ENCODE measurements at regions not wholly inside any gene's neighbourhood (a gene's known extent, or its start where the extent isn't known, plus 50 kb on each side); places are given as distances from the start of the nearest gene placed in this dataset.
"Not testable (repeated sequence)": the region's sequence is repeated elsewhere in the genome, so short reads cannot be mapped to it uniquely, and the experiment has no call there.

DNA sequence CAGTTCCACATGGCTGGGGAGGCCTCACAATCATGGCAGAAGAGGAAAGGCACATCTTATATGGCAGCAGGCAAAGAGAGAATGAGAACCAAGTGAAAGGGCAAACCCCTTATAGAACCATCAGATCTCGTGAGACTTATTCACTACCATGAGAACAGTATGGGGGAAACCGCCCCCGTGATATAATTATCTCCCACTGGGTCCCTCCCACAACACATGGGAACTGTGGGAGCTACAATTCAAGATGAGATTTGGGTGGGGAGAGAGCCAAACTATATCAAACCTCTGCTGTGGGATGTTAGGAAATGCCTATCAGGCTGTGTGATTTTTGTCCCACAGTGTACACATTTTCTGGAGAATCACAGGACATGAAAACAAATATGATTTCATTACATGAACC lies 415.8 kb downstream of the TSHZ3 start:
- DNase-seq: not testable (repeated sequence)

DNA sequence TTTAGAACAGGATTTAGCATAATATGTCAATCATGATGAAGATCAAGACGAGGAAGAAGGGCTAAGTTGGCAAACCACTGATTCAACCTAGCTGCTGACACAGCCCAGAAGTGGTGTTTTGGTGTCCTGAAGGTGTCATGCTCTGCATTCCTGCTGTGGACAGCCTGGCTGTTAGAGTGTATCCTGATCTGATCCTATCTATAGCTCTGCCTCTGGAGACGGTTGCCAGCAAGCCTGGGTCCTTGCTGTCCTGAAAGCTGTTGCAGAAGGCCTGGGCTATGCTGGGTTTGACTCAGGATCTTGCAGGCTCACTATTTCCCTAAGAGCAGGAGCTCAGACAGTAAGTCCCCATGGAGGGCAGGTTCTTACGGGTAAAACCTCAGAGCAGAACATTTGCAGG lies 416.4 kb downstream of the TSHZ3 start:
- DNase-seq: no peak

DNA sequence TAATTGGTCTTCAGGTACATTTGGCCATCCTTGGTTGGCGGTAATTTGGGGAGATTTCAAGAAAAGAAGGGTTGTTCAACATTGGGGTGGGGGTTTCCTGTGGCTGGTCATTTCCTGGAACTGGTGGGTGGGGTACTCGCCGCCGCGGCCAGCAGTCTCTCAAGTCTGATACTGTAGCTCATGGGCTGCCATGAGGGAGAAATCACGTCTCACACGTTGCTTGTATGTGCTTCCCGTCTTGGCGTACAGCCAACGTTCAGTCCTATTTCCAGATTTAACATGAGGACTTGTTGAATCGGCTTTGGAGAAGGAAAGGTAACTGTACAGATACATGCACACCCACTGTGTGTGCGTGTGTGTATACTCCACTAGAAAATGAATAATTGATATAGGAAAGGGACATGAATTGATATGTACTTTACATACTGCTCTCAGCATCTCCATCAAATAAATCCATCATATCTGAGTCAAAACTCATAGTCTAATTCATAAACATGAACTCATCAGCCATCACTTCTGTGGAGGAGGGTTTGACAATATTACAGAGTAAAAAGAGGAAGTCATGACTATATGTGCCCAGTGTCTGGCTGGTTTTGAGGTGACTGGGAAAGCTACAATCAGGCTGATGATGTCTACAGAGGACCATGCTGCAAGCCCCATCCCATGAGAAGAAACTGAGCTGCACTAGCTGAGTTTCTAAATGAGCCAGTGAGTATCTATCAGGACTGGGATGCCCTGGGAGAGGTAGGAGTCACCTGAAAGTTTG lies 418.1 kb downstream of the TSHZ3 start:
- DNase-seq: no peak

DNA sequence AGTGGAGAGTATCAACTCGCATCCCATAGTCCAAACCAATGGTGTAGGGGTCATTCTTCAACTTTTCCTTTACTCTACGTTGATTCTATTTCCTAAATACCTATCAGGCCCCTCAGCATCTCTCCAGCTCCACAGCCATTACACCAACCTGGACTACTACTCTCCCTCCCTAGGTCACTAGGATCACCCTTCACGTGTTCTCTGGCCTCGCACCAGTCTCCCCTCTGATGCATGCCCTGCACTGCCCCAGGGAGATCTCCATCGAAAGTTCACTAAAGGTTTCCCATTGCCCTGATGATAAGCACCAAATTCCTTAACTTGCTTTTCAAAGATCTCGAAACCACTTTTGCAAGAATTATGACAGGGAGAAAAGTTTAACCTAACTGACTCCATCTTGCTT lies 421.5 kb downstream of the TSHZ3 start:
- DNase-seq: no peak

DNA sequence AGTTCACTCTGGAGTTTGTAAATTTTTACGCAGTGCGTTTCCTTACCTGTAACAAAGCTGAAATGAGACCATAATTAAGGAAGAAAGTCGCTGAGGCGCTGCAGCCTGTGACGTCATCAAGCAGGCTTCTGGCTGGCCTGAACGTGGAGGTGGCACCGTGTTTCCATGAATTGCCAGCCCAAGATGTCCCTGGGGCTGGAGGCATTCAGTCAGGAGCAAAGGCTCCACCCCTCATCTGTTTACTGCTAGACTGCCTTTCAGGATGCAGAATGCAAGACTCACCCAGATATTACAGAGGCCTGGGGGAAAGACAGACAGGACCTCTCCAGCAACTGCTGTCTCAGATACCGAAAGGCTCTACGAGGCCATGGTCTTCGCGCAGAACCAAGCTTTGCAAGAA lies 424.6 kb downstream of the TSHZ3 start:
- no peak for DNase-seq

DNA sequence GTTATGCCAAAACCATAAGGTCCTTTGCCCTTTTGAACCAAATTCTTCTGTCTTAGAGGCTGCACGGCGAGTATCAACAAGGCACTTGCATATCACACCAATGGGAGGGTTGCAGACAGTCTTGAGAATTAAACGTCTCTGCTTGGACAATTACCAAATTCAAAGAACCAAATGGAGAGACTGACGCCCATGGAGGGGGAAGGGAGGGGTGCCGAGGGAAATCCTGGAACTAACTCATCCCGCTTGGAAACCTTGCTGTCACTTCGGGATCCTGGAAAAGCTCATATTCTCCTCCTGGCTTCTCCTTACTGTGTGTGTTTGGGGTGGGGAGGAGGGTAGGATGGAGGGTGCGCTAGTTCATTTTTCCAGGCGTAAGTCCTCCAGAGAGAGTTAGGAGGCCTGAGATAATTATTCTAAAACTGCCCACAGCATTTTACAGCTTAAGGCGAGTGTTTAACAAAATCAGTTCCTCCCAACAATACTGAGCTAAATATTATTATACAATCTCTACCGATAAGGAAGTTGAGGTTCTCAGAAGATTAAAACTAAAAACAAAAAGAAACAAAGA lies 425.1 kb downstream of the TSHZ3 start:
- DNase-seq: no peak

DNA sequence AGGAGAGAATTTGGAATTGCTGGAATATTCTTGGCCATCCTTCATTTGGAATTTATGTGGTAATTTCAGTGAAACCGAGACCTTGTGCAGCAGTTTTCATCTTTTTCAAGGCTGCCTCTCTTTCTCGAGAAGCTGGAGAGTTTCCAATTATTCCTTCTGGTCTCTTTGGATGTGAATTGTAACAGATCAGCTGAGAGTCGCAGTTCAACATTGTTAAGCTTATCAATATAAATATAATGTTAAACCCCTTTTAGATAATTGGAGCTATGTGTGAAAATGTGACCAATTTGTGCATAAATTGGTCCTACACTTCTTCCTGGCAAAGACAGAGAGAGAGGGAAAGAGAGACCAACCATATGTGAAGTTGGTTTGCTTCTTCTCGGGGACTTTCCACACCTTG lies 425.6 kb downstream of the TSHZ3 start:
- no peak for DNase-seq

DNA sequence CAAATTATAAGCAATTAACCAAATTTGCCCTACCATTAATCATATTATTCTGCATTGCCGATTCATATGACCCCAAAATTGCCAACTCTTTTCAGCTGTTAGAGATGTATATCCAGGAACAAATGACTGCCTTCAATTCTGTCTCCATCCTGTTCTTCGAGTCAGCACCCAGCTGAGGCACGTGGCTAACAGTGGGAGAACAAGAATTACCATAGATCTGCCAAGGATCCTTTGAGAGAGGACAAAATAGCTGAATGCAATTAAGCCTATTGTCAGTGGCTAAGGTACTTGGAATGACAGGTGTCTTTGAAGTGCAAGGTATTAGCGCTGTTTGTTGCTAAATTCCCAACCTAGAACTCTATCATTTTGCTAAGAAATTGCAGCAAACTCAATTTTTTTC lies 426.1 kb downstream of the TSHZ3 start:
- no peak for DNase-seq

DNA sequence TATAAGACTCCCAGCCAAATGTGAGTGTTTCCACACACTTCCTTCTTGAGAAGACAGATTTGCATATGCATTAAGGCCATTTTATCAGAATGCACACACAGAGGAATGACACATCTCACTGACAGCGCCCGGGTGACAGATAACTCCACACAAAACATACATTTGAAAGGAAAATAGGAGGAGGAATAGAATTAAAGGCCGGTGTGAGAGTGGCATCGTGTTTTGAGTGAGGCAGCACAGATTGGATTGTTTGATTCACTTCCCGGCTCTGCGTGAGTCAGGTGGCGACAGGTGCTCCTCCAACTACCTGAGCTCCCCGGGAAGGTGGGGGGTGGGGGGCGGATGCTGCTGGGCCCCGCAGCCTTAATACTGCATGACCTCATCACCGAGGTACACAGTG lies 429.0 kb downstream of the TSHZ3 start:
- DNase-seq: no peak

DNA sequence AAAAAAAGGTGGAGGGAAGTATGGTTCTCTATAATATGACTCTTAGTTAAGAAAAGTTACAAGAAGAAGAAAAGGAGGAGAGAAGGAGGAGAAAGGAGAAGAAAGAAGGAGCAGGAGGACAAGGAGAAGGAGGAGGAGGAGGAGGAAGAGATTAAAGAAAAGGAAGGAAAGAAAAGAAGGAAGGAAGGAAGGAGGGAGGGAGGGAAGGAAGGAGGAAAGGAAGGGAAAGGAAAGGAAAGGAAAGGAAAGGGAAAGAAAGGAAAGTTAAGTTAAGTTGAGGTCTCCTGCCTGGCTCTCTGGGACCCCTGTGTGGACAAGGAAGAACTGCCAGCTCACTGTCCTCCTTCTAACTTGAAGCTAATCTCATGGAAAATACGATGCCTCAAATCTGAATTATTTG lies 429.5 kb downstream of the TSHZ3 start:
- DNase-seq: no peak

DNA sequence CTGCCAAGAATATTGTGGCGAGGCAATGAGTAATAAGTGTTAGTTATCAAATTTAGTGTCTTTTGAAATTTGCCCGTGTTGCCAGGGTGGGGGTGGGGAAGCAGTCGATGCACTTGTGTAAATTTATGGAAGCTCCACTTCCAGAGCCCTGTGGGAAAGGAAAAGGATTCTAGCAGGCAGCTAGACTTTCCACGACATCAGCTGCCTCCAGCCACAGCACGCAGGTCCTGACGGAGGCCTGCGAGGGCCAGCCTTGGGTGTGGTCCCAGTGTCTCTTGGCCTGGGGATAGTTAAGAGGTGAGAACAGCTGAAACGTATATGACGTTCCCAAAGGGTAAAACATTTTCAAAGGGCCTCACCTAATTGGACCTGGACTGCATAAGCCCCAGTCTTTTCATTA lies 433.0 kb downstream of the TSHZ3 start:
- no peak for DNase-seq

DNA sequence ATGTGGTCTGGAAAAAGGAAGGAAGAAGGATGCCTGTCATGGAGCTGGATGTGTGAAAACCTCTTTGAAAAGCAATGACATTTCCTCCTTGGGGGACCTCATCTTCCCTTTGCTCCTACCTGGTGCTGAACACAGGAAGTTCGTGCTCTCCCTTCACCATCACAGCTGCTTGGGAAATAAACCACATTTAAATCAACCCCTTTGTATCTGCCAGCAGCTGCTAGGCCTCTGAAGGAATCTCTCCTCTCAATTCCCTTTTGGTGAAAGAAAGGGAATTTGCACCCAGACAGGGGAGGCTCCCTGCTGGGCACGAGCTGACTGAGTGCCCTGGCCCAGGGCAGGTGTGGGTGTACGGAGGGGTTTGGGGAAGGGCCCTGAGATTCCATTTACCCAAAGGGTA lies 437.7 kb downstream of the TSHZ3 start:
- no peak for DNase-seq

DNA sequence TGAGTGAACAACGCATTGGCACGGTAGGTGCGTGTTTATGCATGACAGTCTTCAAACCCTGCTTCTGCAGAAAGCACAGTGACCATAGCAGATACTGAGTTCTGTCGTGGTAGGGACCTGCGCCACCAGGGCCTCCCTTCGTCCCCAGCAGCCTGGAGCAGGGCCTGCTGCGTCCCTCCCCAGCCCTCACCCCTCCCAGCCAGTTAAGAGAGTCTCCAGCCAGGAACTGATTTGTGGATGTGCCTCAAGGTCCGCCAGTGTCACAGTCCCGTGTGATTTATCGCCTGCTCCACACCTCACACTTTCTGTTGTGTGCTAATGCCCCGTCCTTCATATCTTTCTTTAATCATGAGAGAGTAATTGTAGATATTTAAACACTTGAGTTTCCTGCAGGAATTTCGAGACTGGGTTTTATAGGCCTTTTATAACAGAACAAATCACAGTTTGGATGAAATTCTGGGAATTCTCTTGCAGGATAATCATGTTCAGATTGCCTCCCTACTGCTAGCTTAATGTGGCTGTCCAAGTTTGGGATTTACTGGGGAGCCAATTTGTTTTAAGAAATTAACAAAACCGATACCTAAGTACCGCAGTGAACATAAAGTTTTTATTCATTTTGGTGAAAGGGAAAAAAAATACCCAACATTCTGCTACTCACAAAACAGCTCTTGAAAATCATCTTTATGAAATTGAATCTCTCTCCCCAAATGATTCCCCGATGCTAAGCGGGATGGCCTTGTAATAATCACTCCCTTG lies 438.6 kb downstream of the TSHZ3 start:
- no peak for DNase-seq

DNA sequence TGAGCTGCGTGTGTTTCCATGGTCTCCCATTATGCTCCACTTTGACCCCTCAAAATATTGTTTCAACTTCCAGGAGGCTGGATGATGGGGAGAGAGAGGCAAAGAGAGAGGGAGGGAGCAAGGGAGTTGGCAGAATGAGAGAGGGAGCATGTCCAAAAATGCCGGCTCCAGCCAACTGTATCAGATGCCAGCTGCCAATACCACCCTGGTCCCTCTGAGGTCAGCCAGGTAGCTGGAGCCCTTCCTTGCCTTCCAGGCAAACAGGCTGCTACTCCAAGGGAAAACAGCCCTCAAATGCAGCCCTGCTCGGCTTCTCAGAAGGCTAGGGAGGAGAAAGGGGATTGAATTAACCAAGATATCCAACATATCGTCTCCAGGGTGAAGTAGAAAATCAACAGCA lies 440.0 kb downstream of the TSHZ3 start:
- DNase-seq: no peak

DNA sequence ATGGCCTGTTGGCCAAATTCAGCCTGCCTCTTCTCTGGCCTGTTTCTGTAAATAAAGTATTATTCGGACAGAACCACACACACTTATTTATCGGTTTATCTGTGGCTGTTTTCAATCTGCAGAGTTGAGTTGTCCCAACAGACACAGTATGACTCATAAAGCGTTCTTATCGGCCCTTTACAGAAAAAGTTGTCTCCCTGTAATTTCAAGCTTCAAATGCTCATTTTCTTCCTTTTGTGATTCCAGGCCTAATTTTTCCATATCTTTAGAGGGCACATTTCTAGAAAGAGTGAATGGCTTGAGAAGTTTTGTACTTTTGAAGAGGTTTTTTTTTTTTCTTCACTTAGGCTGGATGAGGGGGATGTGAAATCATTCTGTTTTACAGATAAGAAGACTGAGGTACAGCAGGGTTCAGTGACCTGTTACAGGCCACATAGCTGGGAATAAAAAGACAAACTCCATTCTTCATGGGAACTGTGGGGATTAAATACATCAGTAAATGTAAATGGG lies 440.9 kb downstream of the TSHZ3 start:
- no peak for DNase-seq

DNA sequence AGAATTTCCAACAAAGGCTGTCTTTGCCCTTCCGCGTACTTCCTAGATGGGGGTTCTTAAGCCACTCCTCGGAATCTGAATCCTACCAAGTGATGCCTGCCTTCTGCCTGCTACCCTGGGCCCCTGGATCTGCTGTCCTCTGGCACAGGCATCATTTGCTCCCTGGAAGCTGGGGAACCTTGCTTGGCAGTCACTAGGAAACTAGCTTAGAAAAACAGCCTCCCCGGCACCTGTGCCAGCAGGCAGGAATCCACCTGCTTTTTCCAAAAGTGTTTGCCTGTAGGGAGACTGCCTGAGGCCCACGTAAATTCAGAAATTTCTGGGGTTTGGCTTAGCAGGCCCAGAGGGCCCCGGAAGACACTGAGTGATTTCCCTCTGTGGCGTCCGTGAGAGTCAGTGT lies 442.4 kb downstream of the TSHZ3 start:
- DNase-seq: no peak

DNA sequence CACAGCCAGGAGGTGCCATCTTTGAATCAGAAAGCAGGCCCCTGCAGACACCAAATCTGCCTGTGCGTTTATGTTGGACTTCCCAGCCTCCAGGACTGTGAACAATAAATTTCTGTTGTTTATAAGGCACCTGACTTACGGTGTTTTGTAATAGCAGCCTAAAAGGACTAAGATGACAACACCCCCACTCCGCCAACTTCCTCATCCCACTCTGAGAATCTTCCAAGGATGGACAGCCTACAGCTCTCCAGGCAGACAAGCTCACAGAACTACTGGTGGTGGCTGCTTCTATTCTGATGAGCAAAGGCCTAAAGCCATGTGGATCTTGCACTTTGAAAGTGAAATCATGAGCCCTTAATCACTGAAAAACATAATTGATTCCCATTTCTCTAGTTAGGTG lies 449.2 kb downstream of the TSHZ3 start:
- DNase-seq: no peak

DNA sequence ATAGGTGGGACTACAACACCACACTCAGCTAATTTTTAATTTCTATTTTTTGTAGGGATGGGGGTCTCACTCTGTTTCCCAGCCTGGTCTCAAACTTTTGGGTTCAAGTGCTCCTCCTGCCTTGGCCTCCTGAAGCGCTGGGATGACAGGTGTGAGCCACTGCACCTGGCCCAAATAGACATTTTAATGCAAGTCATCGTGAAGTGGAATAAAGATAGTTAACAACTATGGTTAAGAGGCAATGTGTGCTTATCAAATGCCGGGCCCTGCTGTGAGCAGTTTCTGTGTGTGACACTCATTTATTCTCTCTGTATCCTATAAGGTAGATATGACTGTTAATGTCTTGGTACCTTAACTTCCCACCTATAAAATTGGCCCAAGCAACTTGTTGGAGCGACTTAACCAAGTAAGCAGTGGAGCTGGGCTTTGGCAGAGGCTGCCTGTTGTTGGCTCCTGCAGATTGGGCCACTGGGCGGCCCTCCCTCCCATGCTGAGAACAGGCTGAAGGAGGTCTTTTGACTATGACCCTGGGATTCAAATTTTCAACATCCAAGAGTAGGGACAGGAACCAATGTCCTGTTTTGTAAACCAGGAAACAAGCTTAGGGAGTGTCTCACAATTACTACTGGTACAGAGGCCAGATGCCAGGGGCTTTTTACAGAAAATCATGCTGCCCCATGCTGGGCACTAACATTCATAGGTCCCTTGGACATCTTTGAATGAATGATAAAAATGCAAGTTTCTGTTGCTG lies 450.7 kb downstream of the TSHZ3 start:
- DNase-seq: no peak

DNA sequence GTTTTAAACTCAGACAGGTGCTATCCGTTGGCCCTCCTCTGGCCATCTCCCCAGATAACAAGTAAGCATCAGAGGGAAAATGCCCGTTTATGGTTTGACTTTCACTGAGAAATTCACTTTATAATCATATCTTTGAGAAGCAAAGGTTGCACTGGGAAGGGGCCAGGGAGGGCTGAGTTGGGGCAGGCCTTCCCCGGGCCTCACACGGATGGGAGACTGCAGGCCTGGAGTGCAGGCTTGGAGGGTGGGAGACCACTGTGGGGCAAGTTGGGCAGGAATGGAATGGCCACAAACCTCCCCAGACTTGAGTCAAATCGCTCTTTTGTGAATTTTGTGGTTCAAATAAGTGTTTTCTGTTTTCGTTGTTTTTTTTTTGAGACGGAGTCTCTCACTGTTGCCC lies 451.7 kb downstream of the TSHZ3 start:
- DNase-seq: no peak

DNA sequence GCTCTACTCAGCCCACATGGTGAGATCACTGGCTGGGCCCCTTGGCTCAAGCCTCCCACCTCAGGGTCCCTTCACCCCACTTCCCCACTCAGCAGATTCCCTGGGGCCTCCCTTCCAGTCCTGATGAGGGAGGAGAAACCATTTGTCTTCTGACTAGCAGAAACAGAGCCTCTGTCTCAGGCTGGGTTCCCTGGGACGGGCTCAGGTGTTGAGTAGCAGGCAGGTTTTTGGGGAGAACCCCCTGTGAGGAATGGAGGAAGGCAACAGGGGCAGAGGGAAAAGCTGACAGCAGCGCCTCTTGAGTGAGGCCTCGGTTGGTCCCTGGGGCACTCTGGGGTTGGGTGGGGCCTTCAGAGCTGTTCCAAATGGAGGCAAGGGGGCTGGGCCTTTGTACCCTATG lies 452.2 kb downstream of the TSHZ3 start:
- DNase-seq: no peak

DNA sequence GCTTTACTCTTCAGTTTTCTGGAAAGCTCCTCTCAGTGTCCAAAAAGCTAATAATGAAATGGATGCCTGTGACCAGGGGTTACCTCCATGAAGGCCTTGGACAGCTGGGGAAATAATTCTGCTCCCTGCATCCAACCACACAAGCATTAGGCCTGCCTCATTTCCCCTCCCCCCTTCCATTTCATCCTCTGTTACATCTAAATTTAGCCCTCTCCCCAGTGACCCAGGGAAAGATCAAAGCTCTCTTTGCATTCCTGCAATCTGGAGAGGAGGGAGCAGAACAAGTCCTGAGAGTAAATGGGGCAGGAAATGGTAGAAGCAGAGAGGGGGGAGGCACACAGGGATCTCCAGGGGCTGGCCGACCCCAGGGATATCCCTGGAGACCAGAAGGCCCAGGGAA lies 452.7 kb downstream of the TSHZ3 start:
- no peak for DNase-seq

DNA sequence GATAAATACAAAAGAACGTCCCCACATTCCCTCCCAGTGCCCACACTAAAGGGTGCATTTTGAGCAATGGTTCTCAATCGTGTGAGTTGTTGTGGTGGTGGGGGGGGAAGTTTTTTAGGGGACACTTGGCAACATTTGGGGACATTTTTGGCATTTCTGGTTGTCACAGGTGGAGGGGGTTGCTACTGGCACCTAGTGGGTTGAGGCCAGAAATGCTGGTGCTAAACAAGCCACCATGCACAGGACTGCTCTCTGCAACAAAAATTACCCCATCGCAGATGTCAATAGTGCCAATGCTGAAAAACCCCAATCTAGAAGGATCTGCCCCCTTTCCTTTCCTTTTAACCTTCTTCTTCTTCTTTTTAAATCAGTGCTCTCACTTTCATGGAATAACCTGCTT lies 453.3 kb downstream of the TSHZ3 start:
- DNase-seq: no peak

DNA sequence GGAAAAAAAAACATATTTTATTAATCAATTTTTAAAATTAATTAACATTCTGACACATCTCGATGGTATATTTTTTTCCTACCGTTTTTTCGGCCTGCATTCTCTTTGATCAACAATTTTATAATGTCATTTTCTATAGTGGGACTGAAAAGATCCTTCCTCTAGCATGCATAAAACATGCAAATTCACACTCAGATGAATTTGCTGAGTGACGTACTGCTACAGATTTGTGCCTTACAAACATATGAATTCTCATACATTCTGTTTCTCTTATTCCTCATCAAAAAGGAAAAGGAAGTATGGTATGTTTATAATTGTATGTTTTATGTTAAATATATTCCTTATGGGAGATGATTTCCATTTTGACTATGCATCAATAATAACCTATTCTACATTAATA lies 458.2 kb downstream of the TSHZ3 start:
- no peak for DNase-seq
